GM10248 (cell line): ENCODE measurements at regions not wholly inside any gene's neighbourhood (a gene's known extent, or its start where the extent isn't known, plus 50 kb on each side); places are given as distances from the start of the nearest gene placed in this dataset.
A peak's percentile ranks its signal among the peaks of the same experiment; 100 is the strongest.

Experiments
- CTCF ChIA-PET: fragments of 300-600 bp; sonication (Branson Sonifier 250); formaldehyde crosslinking; extraction: SDS; loops from one replicate; lab custom pipeline; 2021; ENCODE audit warnings: antibody characterized with exemption; lab: Yijun Ruan, JAX
- POLR2A ChIA-PET: fragments of 350-650 bp; sonication (Branson Sonifier 250); formaldehyde crosslinking; extraction: SDS; loops from one replicate; lab custom pipeline; 2020; ENCODE audit warnings: antibody characterized with exemption; lab: Yijun Ruan, JAX
- DNase-seq: peaks from one replicate; pipeline ENCODE4 v3.0.0; 2012; ENCODE audit errors: extremely low spot score
- TF ChIP-seq, protein P1 (sequence below): IDR thresholded peaks from 2 replicates; pipeline ENCODE4 v1.5.1; 2012; ENCODE audit warnings: mild to moderate bottlenecking, low read depth; ENCODE audit errors: extremely low read depth, missing control alignments, control extremely low read depth

DNA sequence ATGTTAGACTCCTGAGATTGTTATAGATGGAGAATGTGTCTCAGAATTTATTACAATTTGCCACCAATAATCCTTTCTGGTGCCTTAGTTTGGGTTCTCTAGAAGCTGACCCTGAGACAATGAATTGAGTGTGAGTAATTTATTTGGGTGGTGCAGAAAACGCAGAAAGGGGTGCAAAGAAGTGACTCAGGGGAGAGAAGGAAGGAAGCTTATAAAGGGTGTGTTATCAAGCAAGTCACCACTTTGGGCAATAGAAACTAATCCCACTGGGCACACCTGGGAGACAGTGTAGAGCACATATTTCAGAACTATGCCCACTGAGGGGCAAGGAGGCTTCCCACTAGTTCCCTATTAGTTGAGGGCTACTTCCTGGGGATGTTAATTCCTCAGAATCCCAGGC lies 320.6 kb downstream of the MID1IP1 start:
- ChIA-PET CTCF (no interaction called here), POLR2A (no interaction called here)
- no peak for DNase-seq
- TF ChIP-seq, protein P1, sequence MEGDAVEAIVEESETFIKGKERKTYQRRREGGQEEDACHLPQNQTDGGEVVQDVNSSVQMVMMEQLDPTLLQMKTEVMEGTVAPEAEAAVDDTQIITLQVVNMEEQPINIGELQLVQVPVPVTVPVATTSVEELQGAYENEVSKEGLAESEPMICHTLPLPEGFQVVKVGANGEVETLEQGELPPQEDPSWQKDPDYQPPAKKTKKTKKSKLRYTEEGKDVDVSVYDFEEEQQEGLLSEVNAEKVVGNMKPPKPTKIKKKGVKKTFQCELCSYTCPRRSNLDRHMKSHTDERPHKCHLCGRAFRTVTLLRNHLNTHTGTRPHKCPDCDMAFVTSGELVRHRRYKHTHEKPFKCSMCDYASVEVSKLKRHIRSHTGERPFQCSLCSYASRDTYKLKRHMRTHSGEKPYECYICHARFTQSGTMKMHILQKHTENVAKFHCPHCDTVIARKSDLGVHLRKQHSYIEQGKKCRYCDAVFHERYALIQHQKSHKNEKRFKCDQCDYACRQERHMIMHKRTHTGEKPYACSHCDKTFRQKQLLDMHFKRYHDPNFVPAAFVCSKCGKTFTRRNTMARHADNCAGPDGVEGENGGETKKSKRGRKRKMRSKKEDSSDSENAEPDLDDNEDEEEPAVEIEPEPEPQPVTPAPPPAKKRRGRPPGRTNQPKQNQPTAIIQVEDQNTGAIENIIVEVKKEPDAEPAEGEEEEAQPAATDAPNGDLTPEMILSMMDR = no peak

- TF ChIP-seq, protein P1 = no peak
- CTCF ChIA-PET = no interaction called here
- POLR2A ChIA-PET = no interaction called here
- no peak for DNase-seq
These were observed 324.6 kb downstream of the MID1IP1 start for GRCh38 chrX:39125834-39126233.

DNA sequence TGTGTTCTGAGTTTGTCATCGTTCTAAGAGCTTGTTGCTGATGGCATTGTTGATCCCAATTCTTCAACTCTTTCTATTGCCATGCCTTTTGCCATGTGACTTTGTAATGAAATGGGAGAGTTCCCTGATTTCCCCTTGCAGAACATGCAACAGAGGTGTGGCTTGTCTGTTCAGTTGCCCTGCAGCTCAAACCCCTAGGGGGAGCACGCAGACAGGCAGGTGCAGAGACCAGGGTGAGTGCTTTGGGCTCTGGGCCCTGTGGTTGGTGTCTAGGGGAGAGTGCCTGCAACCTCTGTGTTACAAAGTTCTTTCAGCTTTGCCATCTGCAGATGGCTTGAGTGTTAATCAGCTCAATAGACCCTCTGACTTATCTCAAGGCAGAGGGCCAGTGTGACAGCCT lies 332.7 kb downstream of the MID1IP1 start:
- ChIA-PET POLR2A (no interaction called here), CTCF (interaction anchor here (0.7 to 3.6 kb wide), 9 partner anchors 11 to 384 kb away, joined by 3 to 16 read pairs (median 4); no protein-coding TSS in a partner anchor)
- no peak for DNase-seq
- TF ChIP-seq, protein P1 = peak; percentile 41

GRCh38 chrX:39137363-39137954 lies 336.2 kb downstream of the MID1IP1 start:
- CTCF ChIA-PET = interaction anchor here (1.0 to 1.6 kb wide), 4 partner anchors 12 to 369 kb away, joined by 3 to 9 read pairs (median 5); no protein-coding TSS in a partner anchor
- POLR2A ChIA-PET = no interaction called here
- TF ChIP-seq, protein P1 = no peak
- no peak for DNase-seq

DNA sequence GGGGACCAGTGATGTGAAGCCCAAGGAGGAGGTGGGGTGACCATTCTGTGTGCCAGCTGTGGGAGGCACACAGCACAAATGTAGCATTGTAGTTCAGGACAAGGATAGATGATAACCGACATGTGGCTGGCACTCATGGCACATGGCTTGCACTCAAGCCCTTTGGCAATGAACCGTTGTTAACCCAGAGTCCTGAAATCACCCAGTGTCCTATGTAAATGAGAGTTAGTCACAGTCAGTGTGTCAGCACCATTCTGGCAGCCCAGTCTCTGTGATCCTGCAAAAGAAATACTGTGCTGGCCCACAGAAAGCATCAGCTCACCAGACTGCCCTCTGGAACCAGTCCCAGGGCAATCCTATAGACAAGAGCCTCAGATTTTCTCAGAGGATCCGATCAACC lies 339.3 kb downstream of the MID1IP1 start:
- ChIA-PET POLR2A (no interaction called here), CTCF (interaction anchor here (1.4 kb wide), 1 partner anchor 11 kb away, joined by 3 read pairs; no protein-coding TSS in a partner anchor)
- DNase-seq = no peak
- TF ChIP-seq, protein P1 = no peak

DNA sequence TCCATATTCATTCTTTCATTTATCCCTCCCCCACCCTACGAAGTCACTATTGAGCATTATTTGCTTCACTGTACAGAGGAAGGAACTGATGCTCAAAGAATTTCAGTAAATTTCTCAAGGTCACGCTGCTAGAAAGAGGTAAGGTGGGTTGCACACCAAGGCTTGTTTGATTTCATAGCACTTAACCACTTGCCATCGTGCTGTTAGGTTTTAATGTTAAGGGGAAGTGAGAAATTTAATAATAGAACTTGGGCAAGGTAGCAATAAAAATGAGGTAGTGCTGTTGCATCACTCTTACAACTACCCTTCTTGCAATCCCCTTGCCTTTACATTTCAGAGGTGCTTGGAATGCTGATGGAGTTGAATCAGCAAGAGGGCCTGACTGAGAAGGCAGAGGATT lies 343.1 kb downstream of the MID1IP1 start:
- DNase-seq = no peak
- TF ChIP-seq, protein P1 = no peak
- CTCF ChIA-PET = interaction anchor here (1.2 kb wide), 1 partner anchor 10 kb away, joined by 4 read pairs; no protein-coding TSS in a partner anchor
- POLR2A ChIA-PET = no interaction called here
